ENCODE measurements at regions not wholly inside any gene's neighbourhood (a gene's known extent, or its start where the extent isn't known, plus 50 kb on each side); places are given as distances from the start of the nearest gene placed in this dataset.

DNA sequence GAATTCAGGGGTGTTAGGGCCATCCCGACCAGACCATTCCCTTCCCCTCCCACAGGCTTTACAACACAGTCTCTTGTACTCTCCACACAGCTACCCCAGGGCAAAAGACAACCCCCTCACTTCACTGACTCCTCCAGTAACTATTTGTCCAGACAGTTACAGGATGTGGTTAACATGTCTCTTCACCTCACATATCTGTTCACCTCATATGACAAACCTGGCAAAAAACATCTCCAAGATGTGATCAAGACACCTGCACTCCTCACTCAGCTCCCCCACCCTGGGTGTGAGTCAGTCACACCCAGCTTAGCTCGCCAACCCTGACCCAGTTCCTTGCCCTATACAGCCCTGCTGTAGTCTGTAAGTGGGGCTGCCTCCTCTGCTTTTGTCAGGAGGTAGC lies 490.5 kb upstream of the CHRM3 start:
- H3K9me3 ChIP-seq (ENCODE audit: control insufficient read depth, low read depth, low read length) = no peaks in the 10 kb centered on the region
- no peak overlapping the region for H4K8ac ChIP-seq (replicated peaks; ENCODE audit: insufficient read length, low read depth, low read length)
- H3T11ph ChIP-seq (ENCODE audit: low read length) = no peak overlapping the region
- no peak overlapping the region for H2BK5ac ChIP-seq (ENCODE audit: insufficient read length, low read length)
- H3K14ac ChIP-seq (ENCODE audit: insufficient read depth, low read length) = no peak overlapping the region
- H2BK120ac ChIP-seq (ENCODE audit: low read depth, low read length, poor library complexity, severe bottlenecking) = no peak overlapping the region
- no peak overlapping the region for H2BK20ac ChIP-seq (ENCODE audit: low read depth, low read length, poor library complexity, severe bottlenecking)
- no peak overlapping the region for H4K5ac ChIP-seq (ENCODE audit: insufficient read length, low read depth, low read length)
- H2AFZ ChIP-seq (ENCODE audit: low read length) = no peak overlapping the region
- H3K79me2 ChIP-seq (ENCODE audit: insufficient read depth, low read length) = no peaks in the 10 kb centered on the region
- H2BK12ac ChIP-seq (ENCODE audit: insufficient read length, low read depth, low read length) = no peak overlapping the region
- H2AK5ac ChIP-seq (ENCODE audit: insufficient read length, low read length) = no peak overlapping the region
- Mint-ChIP-seq H3K9me3 (peaks cover 0 to 2% of the 10 kb centered on the region in 2 experiments; a peak in 2 of 5 replicates), H3K4me1 (peaks cover 5 to 6% of the 10 kb centered on the region in 2 experiments; a peak in 3 of 4 replicates), H3K27ac (no peak overlapping the region; a peak in 1 of 7 replicates), H3K4me3 (no peak overlapping the region), H3K27me3 (ENCODE audit: low read depth) (no peaks in the 10 kb centered on the region), H3K36me3 (ENCODE audit: insufficient read depth in 1 of 3, low read depth in 3 of 3) (no peaks in the 10 kb centered on the region; a peak in 1 of 7 replicates)
- TF ChIP-seq, protein P1, sequence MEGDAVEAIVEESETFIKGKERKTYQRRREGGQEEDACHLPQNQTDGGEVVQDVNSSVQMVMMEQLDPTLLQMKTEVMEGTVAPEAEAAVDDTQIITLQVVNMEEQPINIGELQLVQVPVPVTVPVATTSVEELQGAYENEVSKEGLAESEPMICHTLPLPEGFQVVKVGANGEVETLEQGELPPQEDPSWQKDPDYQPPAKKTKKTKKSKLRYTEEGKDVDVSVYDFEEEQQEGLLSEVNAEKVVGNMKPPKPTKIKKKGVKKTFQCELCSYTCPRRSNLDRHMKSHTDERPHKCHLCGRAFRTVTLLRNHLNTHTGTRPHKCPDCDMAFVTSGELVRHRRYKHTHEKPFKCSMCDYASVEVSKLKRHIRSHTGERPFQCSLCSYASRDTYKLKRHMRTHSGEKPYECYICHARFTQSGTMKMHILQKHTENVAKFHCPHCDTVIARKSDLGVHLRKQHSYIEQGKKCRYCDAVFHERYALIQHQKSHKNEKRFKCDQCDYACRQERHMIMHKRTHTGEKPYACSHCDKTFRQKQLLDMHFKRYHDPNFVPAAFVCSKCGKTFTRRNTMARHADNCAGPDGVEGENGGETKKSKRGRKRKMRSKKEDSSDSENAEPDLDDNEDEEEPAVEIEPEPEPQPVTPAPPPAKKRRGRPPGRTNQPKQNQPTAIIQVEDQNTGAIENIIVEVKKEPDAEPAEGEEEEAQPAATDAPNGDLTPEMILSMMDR (conservative IDR thresholded peaks at IDR 0.05) = no peak
- no CpG with 5 or more reads among the region's 2 CpGs for WGBS (ENCODE audit: extremely low coverage, insufficient read length, low lambda C conversion rate)
- no peak overlapping the region for H3K18ac ChIP-seq (ENCODE audit: insufficient read length, low read depth, low read length)
- no peak overlapping the region for H2BK15ac ChIP-seq (ENCODE audit: low read depth, low read length)
- no peak overlapping the region for H3K56ac ChIP-seq (ENCODE audit: insufficient read length, low read depth, low read length)
- H4K20me1 ChIP-seq (ENCODE audit: control insufficient read depth, insufficient read depth, insufficient read length) = no peaks in the 10 kb centered on the region
- H3K4me1 ChIP-seq (ENCODE audit: insufficient read depth, low read length) = no peaks in the 10 kb centered on the region
- no peaks in the 10 kb centered on the region for H3K79me1 ChIP-seq (ENCODE audit: insufficient read depth, low read depth, low read length, poor library complexity, severe bottlenecking)
- H3K23ac ChIP-seq (ENCODE audit: insufficient read length, low read depth, low read length) = no peak overlapping the region
- no peak for DNase-seq
- no peaks in the 10 kb centered on the region for H3K27me3 ChIP-seq (ENCODE audit: insufficient read depth, low read length)
- no peak overlapping the region for H3K9ac ChIP-seq (ENCODE audit: extremely low read depth, insufficient read length, low read length)
- H3K23me2 ChIP-seq (ENCODE audit: insufficient read length, low read depth, low read length, poor library complexity, severe bottlenecking) = no peaks in the 10 kb centered on the region
- no peak overlapping the region for H3K4me2 ChIP-seq (ENCODE audit: insufficient read depth, insufficient read length, low read length)
- H3K27ac ChIP-seq (ENCODE audit: insufficient read length, low read depth, low read length) = no peak overlapping the region
- no peak overlapping the region for H3K4ac ChIP-seq (ENCODE audit: low read depth, low read length)
- H4K91ac ChIP-seq (ENCODE audit: insufficient read length, low read depth, low read length) = no peak overlapping the region
